Vagina (tissue), 2 donors: ENCODE measurements at regions not wholly inside any gene's neighbourhood (a gene's known extent, or its start where the extent isn't known, plus 50 kb on each side); places are given as distances from the start of the nearest gene placed in this dataset.
"Not testable (repeated sequence)": the region's sequence is repeated elsewhere in the genome, so short reads cannot be mapped to it uniquely, and the experiment has no call there.

Experiments used
- DNase-seq, 2 donors: peaks; one replicate each; pipeline ENCODE4 v3.0.0-alpha.2; 2017; ENCODE audit errors: extremely low spot score in 2 of 2
- H3K27ac ChIP-seq: fragments of 200-600 bp; sonication (generic); one replicate; pipeline ENCODE4 v1.5.1; 2019
- H3K27me3 ChIP-seq: fragments of 200-600 bp; sonication (generic); one replicate; pipeline ENCODE4 v1.5.1; 2019
- H3K36me3 ChIP-seq, 2 donors: fragments of 200-600 bp; sonication (generic); one replicate each; pipeline ENCODE4 v1.5.1; 2017 to 2019
- H3K4me1 ChIP-seq: fragments of 200-600 bp; sonication (generic); one replicate; pipeline ENCODE4 v1.5.1; 2019
- H3K4me3 ChIP-seq, 2 donors: fragments of 200-600 bp; sonication (generic); 1 replicate in 1 of 2; 2 replicates in 1 of 2; pipeline ENCODE4 v1.5.1; 2016 to 2019
- H3K9me3 ChIP-seq: fragments of 200-600 bp; sonication (generic); one replicate; pipeline ENCODE4 v1.5.1; 2019
- POLR2A ChIP-seq, 2 donors: fragments of 450-650 bp; IDR thresholded peaks; one replicate each; pipeline ENCODE4 v1.6.1; 2017; ENCODE audit warnings: antibody characterized with exemption in 2 of 2, mild to moderate bottlenecking in 2 of 2, moderate library complexity in 2 of 2
- POLR2AphosphoS5 ChIP-seq, 2 donors: sonication (generic); formaldehyde crosslinking; IDR thresholded peaks; one replicate each; pipeline ENCODE4 v1.9.0; 2017; ENCODE audit warnings: antibody characterized with exemption in 2 of 2, mild to moderate bottlenecking in 2 of 2, low read depth in 1 of 2; ENCODE audit not compliant: insufficient read depth in 1 of 2
- intact Hi-C: fragments of 100-400 bp; cut with DNase I; formaldehyde crosslinking; loops from one replicate; pipeline ENCODE4 v1.15.1; 2023
- TF ChIP-seq, protein P1 (sequence below), 3 experiments: fragments of 450-650 bp in 2 of 3; fragments of 200-600 bp in 1 of 3; sonication (generic) in 1 of 3; IDR thresholded peaks; one replicate each; pipeline ENCODE4 v1.5.1; 2017 to 2019; ENCODE audit warnings: antibody characterized with exemption in 3 of 3, mild to moderate bottlenecking in 2 of 3, moderate library complexity in 2 of 3

DNA sequence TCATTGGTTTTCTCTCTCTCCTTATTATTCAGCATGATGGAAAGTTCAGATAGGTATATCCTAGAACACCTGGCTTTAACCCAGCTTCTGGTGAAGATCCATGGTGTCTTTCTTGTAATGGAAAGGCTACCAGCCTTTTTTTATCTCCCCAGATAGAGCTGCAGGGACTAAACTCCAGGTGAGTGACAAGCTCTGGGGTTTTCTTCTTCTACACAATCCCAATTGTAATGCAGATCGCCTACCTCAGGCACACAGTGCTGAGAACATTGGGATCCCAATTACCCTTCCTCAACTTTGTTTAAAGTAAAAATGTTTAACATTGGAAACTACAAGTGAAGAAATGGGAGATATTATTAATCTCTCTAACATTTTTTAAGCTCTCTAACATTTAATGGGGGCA, 1851.7 kb downstream of the PCDH9 start:
- no peaks in the 10 kb centered on the region for H3K27me3 ChIP-seq
- no peak overlapping the region for H3K4me3 ChIP-seq
- no peak for DNase-seq
- peaks cover 10% of the 10 kb centered on the region for H3K9me3 ChIP-seq
- no peaks in the 10 kb centered on the region for H3K36me3 ChIP-seq
- no peak for TF ChIP-seq POLR2AphosphoS5 (IDR thresholded peaks at IDR 0.05; ENCODE audit: insufficient read depth in 1 of 2, low read depth in 1 of 2)
- TF ChIP-seq, protein P1, sequence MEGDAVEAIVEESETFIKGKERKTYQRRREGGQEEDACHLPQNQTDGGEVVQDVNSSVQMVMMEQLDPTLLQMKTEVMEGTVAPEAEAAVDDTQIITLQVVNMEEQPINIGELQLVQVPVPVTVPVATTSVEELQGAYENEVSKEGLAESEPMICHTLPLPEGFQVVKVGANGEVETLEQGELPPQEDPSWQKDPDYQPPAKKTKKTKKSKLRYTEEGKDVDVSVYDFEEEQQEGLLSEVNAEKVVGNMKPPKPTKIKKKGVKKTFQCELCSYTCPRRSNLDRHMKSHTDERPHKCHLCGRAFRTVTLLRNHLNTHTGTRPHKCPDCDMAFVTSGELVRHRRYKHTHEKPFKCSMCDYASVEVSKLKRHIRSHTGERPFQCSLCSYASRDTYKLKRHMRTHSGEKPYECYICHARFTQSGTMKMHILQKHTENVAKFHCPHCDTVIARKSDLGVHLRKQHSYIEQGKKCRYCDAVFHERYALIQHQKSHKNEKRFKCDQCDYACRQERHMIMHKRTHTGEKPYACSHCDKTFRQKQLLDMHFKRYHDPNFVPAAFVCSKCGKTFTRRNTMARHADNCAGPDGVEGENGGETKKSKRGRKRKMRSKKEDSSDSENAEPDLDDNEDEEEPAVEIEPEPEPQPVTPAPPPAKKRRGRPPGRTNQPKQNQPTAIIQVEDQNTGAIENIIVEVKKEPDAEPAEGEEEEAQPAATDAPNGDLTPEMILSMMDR (IDR thresholded peaks at IDR 0.05): no peak
- no peaks in the 10 kb centered on the region for H3K4me1 ChIP-seq
- intact Hi-C loops: no loop called here
- H3K27ac ChIP-seq: no peak overlapping the region

DNA sequence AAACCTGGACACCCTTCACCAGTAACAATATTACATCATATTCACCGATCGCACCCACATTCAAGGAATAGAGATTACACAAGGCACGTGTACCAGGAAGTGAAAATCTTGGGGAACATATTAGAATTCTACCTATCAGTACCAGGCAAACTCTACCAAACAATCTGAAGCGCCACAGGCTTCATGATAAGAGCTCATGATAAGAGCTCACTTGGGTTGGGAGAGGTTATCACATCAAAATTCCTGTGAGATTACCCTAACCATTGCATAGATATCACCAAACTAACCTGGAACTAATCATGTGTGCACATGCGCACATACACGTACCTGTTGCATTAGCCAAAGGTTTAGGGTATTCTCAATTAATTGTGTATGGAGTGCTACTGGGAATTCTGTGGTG, 1861.3 kb downstream of the PCDH9 start:
- intact Hi-C loops: no loop called here

DNA sequence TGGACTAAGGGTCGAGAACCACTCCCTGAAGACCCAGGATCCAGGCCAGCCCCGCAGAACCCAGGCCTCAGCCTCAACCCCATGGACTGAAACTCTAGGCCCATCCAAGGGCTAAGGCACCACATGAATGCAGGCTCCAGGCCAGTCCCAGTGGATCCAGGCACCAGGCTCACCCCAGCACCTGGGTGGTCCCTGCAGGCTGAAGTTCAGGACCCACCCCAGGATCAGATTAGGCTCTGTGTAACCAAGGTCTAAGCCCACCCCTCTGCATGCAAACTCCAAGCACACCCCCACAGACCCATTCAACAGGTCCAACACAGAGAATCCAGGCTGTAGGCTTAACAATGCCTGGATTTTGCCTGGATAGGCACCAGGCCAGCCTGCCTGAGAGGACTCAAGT, 1876.2 kb downstream of the PCDH9 start:
- Histone ChIP-seq H3K36me3 (no peaks in the 10 kb centered on the region), H3K4me3 (no peak overlapping the region), H3K27ac (no peak overlapping the region), H3K27me3 (no peaks in the 10 kb centered on the region), H3K9me3 (no peaks in the 10 kb centered on the region), H3K4me1 (no peaks in the 10 kb centered on the region)
- intact Hi-C loops: no loop called here
- TF ChIP-seq, protein P1 (IDR thresholded peaks at IDR 0.05): no peak
- TF ChIP-seq POLR2A (IDR thresholded peaks at IDR 0.05) (no peak), POLR2AphosphoS5 (IDR thresholded peaks at IDR 0.05; ENCODE audit: insufficient read depth in 1 of 2, low read depth in 1 of 2) (no peak)
- DNase-seq: no peak

More for the DNA sequence above, 1861.3 kb downstream of the PCDH9 start:
- Histone ChIP-seq H3K27ac (no peak overlapping the region), H3K27me3 (no peaks in the 10 kb centered on the region), H3K4me1 (no peaks in the 10 kb centered on the region), H3K4me3 (no peak overlapping the region), H3K36me3 (no peaks in the 10 kb centered on the region), H3K9me3 (no peaks in the 10 kb centered on the region)
- no peak for DNase-seq
- TF ChIP-seq, protein P1 (IDR thresholded peaks at IDR 0.05): no peak
- no peak for TF ChIP-seq POLR2A (IDR thresholded peaks at IDR 0.05)
- TF ChIP-seq POLR2AphosphoS5 (IDR thresholded peaks at IDR 0.05; ENCODE audit: insufficient read depth in 1 of 2, low read depth in 1 of 2): no peak

DNA sequence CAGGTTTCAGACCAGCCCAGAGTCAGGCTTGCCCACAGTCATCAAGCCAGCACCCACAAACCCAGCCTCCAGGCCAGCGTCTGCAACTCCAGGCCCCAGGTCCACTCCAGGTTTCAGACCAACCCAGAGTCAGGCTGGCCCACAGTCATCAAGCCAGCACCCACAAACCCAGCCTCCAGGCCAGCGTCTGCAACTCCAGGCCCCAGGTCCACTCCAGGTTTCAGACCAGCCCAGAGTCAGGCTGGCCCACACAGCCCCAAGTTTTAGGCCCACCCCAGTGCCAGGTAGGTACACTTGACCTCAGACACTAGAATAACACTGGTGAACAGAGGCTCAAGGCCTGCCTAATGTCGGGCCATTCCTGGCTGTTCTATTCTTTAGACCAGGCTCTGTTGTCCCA, 1877.0 kb downstream of the PCDH9 start:
- H3K27ac ChIP-seq, H3K4me1 ChIP-seq, H3K27me3 ChIP-seq, H3K9me3 ChIP-seq, H3K36me3 ChIP-seq, intact Hi-C loops, H3K4me3 ChIP-seq, DNase-seq: not testable (repeated sequence)

DNA sequence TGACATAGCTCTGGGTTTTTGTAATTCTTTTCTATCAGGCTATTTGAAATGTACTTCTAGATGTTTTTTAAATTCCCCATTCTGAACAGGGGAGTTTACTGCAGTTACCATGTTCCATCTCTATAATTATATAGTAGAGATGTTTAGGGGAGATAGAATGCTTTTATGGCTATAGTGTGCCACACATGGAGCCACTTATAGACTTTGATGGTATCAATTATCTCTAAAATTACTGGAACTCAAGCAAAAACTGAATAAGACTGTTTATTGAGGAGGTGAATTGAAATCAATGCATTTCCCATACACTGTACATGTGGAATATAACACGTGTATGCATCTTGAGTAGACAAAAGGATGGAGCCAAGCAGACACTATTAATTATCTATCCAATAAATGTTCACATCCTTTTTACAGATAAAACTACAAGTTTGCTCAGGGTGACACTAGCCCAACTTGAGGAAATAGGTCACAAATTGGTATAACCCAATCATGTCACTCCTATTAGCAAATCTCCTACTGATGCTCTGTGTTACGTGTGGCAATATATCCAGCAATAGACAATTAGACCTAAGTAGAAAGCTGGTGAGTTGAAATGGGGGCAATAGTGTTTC, 1882.6 kb downstream of the PCDH9 start:
- intact Hi-C loops: no loop called here
- H3K27me3 ChIP-seq: no peaks in the 10 kb centered on the region
- H3K9me3 ChIP-seq: no peaks in the 10 kb centered on the region
- no peak overlapping the region for H3K27ac ChIP-seq
- no peaks in the 10 kb centered on the region for H3K4me1 ChIP-seq
- TF ChIP-seq, protein P1 (IDR thresholded peaks at IDR 0.05): no peak
- TF ChIP-seq POLR2A (IDR thresholded peaks at IDR 0.05): no peak
- no peak for TF ChIP-seq POLR2AphosphoS5 (IDR thresholded peaks at IDR 0.05; ENCODE audit: insufficient read depth in 1 of 2, low read depth in 1 of 2)
- no peaks in the 10 kb centered on the region for H3K36me3 ChIP-seq
- DNase-seq: no peak
- no peak overlapping the region for H3K4me3 ChIP-seq
